ENCODE measurements at regions not wholly inside any gene's neighbourhood (a gene's known extent, or its start where the extent isn't known, plus 50 kb on each side); places are given as distances from the start of the nearest gene placed in this dataset.

DNA sequence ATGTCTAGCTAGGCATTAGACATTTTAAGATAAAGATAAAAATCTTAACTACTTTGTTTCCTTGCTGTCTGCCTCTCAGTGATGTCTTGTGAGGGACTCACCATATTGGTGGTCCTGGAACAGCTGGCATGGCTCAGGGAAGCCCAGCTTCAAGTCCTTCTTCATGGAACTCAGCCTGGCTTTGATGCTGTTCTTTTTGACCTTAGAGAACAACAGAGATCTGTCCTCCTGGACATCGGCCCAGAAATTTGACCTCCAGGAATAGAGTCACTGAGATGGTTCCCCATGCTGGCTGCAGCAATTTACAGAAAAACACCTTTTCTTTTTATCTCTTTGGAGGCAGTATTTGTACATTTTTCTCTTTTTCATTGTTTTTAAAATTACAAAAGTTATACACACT, 235.5 kb upstream of the WWC1 start:
- no peak for DNase-seq

DNA sequence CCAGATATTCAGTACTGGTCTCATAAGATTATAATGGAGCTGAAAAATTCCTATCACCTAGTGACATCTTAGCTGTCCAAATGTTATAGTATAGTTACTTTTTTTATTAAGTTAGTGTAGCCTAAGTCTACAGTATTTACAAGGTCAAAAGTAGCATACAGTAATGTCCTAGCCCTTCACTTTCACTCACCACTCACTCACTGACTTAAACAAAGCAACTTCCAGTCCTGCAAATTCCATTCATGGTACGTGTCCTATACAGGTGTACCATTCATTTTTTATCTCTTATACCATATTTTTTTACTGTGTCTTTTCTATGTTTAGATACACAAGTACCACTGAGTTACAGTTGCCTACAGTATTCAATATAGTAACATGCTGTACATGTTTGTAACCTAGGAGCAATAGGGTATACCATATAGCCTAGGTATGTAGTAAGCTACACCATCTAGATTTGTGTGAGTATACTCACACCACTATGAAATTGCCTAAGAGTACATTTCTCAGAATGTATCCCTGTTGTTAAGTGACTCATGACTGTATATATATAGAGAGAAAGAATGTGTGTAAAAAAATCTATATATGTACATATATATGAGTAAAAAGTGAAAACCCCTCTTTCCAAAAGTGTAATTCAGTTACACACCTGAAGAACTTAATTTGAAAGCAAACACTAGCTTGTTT, 234.8 kb upstream of the WWC1 start:
- DNase-seq: no peak

DNA sequence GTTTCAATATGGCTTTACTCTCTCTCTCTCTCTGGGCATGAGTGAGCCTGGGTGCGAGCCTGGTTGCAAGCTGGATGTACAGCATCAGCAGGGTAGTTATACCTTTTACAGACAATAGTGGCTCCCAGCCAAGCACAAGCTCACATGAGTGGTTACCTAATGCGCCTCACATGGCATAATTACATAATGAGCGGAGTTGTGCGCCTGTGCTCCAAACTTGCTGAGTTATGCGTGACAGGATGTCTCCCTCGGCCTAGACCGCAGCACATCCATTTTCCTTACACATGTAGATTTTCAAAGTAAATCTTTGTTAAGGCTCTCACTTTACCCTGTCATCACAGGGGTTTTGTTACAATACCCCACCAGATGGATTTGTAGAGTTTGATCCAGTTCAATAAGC, 233.5 kb upstream of the WWC1 start:
- no peak for DNase-seq

DNA sequence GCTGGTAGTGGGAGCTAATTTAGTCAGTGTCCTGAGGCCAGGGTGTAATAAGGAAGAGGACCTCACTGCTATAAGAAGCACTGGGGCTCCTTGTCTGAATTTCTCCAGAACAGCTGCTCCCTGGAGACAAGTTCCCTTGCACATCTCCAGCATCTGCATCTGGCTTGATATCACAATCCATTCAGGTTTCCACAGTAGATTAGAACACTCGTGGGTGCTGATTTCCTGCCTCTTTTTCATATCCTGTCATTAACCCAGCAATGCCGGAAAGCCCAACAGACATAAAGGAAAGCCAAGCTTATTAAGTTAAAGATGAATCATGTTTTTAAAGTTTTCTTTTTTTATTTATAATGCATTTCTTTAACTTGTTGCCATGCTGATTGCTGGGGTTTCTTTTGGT, 232.3 kb upstream of the WWC1 start:
- DNase-seq: no peak

DNA sequence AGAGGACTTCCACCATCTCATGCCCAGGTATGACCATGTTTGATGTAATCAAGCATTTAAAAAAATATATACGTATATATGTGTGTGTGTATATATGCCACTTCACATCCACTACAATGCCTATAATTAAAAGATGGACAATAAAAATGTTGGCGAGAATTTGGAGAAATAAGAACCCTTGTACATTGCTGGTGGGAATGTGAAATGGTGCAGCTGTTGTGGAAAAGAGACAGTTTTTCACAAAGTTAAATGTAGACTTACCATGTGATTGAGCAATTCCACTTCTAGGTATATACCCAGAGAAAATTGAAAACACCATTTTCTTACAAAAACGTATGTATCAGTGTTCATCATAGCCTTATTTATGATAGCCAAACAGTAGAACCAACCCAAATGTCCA, 229.2 kb upstream of the WWC1 start:
- DNase-seq: no peak

DNA sequence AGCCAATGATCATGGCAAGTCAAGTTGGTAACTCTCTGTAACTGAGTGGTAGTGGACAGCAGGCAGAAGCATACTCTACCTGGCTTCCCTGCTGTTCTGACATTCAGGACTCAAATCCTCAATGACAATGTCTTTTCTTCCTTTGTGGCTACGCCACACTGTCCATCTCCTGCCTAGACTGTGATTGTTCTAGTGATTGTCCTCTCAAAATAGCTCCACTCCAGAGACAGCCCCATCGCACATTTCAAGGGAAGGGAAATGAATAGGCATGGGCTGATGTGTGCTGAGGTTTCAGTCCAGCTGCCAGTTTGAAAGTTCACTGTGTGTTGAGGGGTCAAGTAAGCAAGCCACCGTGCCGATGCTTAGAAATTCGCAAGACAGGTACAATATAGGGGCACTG, 227.0 kb upstream of the WWC1 start:
- no peak for DNase-seq

DNA sequence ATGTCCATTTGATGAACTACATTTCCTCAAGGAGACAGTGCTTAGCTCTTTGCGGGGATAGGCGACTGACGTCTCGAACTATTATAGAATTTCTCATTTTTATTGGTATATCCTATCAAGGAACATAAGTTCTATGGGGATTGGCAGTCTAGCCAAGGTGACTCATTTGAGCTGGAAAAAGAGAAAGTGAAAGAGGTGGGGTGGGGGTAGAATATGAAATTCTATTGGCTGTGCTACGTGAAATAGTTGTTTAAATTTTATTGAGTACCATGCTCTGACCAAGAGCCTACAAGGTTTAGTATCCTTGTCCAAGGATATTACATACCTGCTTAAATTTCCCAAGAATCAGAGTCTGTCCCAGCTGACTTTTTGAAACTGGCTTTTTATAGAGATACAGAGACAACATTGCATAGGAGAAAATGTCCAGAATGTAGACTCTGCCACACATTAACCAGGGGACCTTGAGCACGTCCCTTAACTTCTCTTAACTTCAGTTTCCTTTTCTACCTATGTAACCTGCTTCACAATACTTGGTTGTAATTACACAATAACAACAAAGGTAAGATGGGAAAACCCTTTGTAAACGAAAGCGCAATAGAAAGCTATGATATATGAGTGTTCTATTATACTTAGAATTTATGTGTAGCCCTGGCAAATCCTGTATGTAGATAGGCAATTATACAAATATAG, 226.4 kb upstream of the WWC1 start:
- DNase-seq: no peak

DNA sequence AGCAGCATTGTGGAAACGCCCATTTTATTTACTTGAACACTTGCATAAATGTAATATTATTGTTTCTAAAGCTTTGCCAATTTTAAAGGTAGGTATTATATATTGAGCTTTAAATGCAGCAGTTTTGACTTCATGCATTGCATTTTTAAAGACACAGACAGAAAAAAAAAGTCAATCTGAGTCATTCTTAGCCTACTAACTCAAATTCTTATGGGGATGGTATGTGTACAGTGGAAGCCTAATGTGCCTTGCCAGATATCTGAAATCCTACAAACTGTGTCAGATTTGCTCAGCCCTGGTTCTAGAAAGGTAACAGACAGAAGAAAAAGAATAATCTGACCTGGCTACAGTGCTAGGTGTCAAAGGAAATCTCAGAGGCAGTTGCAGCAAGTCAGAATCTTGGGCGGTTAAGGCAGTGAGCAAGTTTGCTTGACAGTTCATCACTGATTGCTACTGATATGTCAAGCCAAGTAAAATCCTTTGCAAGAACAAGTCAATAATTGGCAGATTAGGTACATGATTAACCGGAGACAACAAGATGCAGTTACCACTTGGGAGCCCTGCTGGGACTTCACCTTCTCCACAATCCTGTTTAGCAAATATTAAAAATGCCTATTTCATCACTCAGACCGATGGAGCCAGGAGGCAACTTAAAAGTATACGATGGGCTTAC, 224.8 kb upstream of the WWC1 start:
- DNase-seq: no peak

DNA sequence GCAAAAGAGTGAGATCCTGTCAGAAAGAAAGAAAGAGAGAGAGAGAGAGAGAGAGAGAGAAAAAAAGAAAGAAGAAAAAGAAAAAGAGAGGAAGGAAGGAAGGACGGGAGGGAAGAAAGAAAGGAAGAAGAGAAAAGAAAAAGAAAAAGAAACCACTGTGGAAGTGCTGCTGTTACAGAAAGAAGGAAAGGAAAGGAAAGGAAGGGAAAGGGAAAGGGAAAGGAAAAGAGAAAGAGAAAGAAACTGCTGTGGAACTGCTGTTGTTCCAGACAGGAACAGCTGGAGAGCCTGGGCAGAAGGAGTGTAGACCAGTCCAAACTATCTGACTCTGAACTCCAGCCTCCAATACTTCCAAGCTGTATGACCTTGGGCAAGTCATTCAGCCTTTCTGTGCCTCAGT, 220.7 kb upstream of the WWC1 start:
- no peak for DNase-seq

DNA sequence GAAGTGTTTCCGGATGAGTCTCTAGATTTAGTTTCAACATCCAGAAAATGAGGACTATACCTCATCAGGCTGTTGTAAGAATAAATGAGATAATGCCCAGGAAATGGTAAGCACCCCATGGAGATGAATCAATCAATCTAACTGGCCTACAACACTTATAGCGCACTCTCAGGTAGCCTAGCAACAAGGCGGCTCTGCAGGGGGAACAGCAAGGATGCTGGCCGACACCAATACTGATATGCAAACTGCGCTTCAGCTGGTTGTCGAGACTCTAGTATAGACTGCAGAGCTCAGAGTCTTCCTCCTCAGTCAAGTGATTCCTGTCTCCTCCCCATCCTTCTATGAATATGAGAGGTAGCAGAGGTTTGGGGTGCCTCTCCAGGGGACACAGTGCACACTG, 218.8 kb upstream of the WWC1 start:
- no peak for DNase-seq

DNA sequence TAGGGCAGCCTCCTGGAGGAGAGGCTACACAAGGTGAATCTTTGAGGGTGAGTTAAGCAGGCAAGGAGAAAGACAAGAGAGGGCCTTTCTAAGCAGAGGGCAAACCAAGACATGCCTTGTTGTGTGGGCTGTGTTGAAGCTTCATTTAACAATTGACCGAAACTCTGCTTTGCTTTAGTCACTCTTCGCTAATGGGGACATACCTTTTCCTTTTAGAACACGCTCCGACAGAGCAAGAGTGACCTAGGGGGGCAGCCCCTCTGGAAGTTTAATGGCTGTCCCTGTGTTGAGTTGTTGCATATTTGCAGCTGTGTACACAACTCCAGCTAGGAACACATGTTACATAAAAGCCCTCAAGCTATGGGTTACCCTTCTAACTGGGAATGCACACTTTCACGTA, 218.1 kb upstream of the WWC1 start:
- DNase-seq: no peak

DNA sequence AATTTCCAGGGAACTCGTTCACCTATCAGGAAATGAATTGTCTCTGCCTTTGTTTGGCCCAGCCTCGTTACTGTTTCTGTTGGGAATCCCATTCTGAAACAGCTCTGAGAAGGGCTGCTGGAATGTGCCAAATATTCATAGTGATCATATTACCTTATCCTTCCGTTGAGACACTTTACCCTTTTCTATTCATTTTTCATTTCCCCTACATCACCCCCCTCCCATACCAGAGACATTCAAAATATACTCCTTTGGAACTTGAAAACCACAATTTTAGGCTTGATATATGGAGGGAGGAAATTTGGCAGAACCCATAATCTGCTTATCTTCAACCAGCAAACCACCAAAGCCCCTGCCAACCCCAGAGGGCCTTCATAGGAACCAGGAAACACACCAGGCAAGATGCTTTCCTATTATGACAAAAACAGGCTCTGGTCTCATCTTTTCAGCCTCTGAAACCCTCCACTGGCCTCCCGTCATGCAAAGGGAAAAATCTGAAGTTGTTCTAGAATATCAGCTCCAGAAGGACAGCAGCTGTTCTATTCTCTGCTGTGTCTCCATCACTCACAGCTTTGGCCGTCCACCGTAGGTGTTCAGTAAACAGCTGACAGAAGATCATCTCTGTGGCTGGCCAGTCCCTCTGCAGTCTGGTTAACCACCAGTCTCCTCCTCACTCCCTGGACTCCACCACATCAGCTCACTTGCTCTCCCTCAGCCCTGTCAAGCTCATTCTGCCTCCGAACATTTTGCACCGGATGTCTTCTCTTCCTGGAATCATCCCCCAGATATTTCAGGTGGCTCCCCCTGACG, 217.2 kb upstream of the WWC1 start:
- no peak for DNase-seq

DNA sequence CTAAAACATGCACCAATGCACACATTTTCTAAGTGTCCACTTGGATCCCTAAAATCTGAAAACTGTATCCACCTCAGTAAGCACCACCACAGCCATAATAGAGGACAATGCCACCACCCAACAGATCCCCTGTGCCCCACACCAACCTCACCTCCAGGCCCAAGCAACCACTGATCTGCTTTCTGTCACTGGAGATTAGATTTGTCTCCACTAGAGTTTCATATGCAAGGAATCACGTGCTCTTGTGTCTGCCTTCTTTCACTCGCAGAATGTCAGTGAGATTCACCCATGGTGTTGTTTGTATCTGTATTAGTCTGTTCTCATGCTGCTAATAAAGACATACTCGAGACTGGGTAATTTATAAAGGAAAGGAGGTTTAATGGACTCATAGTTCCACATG, 216.1 kb upstream of the WWC1 start:
- DNase-seq: no peak

DNA sequence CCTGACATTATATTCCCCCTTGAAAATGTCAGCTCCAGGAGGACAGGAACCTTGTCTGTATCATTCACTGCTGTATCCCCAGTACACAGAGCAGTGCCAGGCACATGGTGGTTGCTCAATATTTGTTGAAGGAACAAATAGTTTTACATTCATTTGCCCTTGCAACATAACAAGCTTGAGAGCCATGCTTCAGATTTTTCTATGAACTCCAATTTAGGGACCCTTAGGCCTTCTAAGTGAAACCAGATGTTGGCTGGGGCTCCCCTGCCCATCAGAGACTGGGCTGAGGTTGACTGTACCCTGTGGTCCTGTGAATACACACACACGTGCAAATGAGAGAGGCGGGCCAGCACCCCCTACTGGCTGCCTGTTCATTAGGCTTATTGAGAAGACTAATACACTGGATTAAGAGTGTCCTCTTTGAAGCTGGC, 214.9 kb upstream of the WWC1 start:
- no peak for DNase-seq

DNA sequence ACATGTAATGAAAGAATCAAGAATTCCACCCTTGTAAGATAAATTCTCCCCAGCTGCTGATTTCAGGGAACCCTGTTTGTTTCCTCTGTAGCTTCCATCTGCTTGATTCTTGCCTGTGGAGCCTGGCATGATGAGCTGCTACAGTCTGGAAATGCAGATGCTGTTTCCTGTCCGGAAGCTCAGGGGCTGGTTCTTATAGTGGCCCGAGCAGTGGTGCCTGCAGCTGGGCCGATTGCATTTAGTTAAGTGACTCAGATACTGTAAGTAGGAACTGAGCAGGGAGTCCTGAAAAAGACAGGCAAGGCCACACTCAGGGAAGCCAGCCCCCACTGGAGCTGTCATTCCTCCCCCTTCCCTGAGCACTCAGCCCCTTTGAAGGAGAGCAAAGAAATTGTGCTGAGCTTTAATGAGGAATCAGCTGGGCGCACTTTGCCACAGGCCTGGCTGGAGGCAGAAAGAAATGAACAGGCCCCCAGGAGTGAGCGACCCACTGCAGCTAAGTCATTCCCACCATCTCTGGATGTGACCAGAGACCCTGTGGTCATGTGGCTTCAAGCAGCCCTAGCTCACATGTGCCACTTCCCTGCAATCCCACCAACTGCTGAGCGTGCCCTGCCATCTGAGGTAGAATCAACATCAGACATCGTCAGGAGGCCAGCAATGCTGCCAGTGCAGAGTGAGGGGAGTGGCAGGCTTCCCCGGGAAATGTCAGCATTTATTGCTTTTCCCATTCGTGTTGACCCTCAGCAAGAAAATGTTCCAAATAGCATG, 206.0 kb upstream of the WWC1 start:
- no peak for DNase-seq

DNA sequence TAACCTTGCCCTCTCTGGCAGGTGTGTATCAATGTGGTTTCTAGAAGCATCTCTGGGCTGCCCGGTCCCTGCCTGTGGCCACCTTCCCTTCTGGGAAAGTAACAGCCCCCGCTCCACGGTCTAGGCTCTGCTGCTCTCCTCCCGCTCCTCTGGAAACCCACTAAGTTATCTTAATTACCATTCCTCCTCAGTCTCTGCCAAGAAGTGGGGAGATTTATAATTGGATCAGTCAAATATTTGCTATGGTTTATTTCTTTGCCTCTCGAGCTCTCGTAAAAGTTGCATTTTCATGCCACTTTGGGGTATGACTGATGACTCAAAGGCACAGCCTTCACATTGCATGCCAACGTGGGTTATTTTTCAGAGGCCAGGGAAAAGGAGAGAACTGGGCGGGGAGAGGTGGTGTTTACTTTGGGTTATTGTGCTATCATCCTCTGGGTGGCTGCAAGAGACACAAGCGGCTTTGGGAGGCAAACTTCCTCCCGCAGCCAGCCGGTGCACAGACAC, 205.3 kb upstream of the WWC1 start:
- no peak for DNase-seq

DNA sequence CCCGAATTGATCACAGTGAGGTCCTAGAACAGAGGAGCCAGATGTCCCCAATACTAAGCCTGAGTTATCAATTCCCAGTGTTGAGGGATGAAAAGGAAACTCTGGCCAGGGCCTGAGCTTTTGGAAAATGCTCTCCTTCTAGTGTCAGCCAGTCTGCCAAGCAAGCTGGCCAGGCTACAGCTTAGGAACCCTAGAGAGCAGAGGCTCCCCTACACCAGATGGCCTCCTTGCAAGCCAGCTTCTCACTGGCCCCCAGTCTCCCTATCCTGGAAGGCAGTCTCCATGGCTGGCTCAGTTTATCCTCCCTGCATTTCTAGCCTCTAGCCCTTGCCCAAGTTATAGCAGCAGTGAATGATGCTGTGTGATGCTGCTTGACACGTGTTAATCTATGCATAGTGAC, 204.7 kb upstream of the WWC1 start:
- no peak for DNase-seq

DNA sequence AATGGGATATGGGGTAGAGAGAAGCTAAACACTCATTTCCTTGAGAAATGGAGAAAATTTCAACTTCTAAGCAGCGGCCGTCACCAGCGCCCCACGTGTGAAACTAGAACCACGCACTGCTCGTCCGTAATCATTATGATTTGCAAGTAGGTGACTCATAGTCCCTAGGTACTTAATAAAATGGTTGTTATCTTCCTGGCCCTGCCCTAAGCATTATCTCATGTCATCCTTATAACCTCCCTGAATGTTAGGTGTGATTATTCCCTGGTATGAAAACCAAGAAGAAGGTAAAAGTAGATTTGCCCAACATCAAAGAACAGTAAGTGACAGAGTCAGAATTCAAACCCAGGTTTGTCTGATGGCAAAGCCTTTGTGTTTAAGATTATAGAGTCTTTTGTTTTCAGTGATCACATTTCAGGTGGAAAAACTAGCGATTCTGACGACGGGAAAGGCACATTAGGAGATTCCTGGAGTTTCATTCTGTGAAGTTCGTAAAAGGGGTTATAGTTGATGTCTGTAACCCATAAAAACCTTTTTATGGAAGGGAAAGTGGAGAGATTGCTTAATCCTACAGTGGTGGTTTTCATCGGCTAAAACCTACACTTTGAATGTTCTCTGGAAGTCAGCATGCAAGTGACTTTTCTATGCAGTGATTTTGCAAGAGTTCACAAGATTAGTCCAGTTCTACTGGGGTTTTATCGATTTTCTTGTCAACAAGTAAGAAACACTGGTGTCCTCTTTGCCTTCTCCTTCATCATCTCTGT, 202.9 kb upstream of the WWC1 start:
- DNase-seq: no peak

DNA sequence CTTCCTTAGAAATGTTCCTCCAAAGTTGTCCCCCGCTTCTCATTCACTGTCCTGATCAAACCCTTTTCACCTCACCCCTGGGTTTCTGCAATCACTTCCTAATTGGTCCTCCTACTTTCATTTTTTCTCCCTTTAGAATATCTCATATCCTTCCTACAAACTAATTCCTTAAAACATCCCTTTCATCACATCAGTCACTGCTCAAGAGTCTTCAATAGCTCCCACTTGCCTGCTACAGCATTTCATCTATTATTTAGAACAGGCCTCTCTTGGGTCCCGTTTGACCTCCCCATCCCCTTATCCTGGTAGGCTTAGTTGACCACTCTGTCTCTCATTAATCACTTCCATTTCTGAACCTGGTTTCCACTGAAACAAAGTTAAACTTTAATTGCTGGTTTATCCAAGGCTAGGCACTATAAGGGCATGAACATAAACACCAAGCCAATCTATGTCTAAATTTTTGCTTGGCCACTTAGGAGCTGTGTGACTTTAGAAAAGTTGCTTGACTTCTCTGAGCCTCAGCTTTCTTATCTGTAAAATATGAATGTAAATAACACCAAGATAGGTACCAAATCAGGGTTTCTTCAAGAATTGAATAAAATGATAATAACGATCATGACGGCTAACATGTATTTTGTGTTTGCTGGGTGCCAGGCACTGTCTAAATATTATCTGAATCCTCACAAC, 202.1 kb upstream of the WWC1 start:
- no peak for DNase-seq

DNA sequence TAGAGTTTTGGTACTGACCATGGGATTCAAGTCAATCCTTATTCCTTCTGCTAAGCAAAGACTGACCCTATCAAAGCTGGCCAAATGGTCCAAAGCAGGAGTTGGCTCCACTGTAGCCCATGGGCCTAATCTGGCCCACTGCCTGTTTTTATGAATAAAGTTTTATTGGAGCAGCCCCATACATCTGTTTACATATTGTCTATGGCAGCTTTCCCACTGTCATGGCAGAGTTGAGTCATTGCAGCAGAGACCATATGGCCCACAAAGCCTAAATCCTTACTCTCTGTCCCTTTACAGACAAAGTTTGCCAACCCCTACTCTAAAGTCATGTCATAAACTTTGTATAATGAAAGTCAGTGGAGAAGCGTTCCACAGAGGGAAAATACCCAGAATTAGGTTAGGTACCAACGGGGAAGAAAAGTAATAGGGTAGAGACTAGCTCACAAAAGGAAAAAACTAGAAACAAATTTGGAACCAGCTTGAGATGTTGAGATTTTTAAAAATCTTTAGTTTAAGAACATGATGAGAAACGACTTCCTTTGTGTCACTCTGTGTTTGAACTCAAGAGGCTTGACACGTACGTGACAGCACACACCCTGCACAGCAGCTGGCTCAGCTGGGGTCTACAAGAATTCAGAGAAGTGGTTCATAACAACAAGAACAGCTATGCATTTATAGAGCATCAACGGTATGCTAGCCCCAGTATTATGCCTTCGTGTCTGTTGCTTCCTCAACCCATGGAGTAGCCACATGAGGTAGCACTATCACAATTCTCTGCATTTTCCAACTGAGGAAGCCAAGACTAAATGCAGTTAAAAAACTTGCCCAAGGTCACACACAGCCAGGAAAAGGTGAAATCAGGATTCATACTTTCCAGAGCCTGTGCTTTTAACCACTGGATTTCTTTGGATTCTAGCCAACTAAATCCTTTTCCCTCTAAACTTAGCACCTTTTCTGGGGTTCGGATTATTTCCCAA, 198.9 kb upstream of the WWC1 start:
- no peak for DNase-seq

Measured in CD4-positive, alpha-beta T cell treated with Interleukin-17A for 1 hour (primary cell).